ENCODE measurements at regions not wholly inside any gene's neighbourhood (a gene's known extent, or its start where the extent isn't known, plus 50 kb on each side); places are given as distances from the start of the nearest gene placed in this dataset.

- no peak overlapping the region for H3K9ac ChIP-seq (ENCODE audit: low read length)
- no peak for DNase-seq
- TF ChIP-seq CTCF (IDR thresholded peaks at IDR 0.05; ENCODE audit: low read length) (no peak), EZH2 (optimal IDR thresholded peaks at IDR 0.05; ENCODE audit: low read depth, low read length) (no peak), EZH2phosphoT487 (IDR thresholded peaks at IDR 0.05; ENCODE audit: low read length) (no peak)
- no peak overlapping the region for H3K4me2 ChIP-seq (ENCODE audit: low read depth, low read length)
- no peaks in the 10 kb centered on the region for H3K9me2 ChIP-seq (replicated peaks; ENCODE audit: insufficient read depth, low read length)
- H3K27ac ChIP-seq (ENCODE audit: low read length): no peak overlapping the region
- no peaks in the 10 kb centered on the region for H3K9me3 ChIP-seq (replicated peaks; ENCODE audit: insufficient read depth, low read length)
- no peak overlapping the region for H2AFZ ChIP-seq (ENCODE audit: low read length)
- H4K20me1 ChIP-seq (ENCODE audit: insufficient read depth, low read length): no peaks in the 10 kb centered on the region
- no peaks in the 10 kb centered on the region for H3K36me3 ChIP-seq (replicated peaks; ENCODE audit: insufficient read depth, low read length)
- no peaks in the 10 kb centered on the region for H3K79me2 ChIP-seq (ENCODE audit: low read length)
- no peak overlapping the region for H3K4me3 ChIP-seq (ENCODE audit: low read length)
- H3K4me1 ChIP-seq (ENCODE audit: low read length): 0 out of 2 replicates have a peak, but pooled peaks cover 8% of the 10 kb centered on the region
- 0 out of 2 replicates have a peak, but pooled peaks cover under 1% of the 10 kb centered on the region for H3F3A ChIP-seq (ENCODE audit: insufficient read depth, low read length)
- H3K27me3 ChIP-seq (replicated peaks; ENCODE audit: insufficient read depth, low read length): no peaks in the 10 kb centered on the region
Measured at GRCh38 chr1:116262995-116263385, 110.1 kb upstream of the ATP1A1 start.

DNA sequence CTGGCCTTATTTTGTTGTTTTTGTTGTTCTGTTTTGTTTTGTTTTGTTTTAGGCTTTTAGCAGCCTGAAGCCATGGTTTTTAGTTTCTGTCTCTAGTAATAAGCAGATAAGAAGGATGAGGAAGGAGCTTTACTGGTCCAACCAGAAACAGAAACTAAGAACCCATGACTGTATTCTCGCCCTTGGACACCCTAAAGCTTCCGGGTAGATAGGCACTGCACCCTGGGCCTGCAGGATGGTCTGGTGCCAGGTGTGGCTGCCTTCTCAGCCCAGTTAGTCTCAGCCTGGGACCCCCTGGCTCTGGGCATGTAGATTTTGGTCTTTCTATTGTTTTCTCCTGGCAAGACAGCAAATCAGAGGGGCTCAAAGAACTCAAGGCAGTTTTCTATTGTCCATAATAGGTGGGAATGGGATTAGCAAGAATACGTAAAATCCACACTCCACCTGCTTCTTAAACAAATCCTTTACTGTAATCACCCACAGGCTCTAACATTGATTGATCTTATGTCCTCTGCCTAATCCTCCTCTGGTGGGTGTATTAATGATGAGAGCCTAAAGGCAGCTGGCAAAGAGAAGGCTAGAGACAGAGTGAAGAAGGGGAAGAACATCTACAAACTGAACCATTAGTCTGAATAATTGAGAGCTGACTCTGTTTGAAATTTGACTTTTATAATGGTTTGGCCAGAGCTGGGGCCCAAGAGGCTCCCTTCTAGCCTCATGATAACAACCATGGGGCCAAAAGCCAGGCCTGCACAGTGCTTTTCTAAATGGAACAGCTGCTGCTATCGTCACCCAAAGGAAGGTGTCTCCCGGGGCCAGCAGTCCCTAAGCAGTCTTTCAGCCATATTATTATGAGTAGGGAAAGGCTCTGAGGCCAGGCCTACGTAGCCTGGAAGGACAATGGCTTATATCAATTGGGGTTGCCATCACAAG is 106.8 kb upstream of the ATP1A1 start:
- no peaks in the 10 kb centered on the region for H4K20me1 ChIP-seq (ENCODE audit: insufficient read depth, low read length)
- no peaks in the 10 kb centered on the region for H3K9me2 ChIP-seq (replicated peaks; ENCODE audit: insufficient read depth, low read length)
- no peaks in the 10 kb centered on the region for H3K36me3 ChIP-seq (replicated peaks; ENCODE audit: insufficient read depth, low read length)
- no peak for TF ChIP-seq EZH2 (optimal IDR thresholded peaks at IDR 0.05; ENCODE audit: low read depth, low read length)
- no peak for TF ChIP-seq CTCF (IDR thresholded peaks at IDR 0.05; ENCODE audit: low read length)
- TF ChIP-seq EZH2phosphoT487 (IDR thresholded peaks at IDR 0.05; ENCODE audit: low read length): no peak
- no peaks in the 10 kb centered on the region for H3F3A ChIP-seq (ENCODE audit: insufficient read depth, low read length)
- H3K9me3 ChIP-seq (replicated peaks; ENCODE audit: insufficient read depth, low read length): no peaks in the 10 kb centered on the region
- H3K9ac ChIP-seq (ENCODE audit: low read length): no peak overlapping the region
- no peaks in the 10 kb centered on the region for H3K27me3 ChIP-seq (replicated peaks; ENCODE audit: insufficient read depth, low read length)
- no peaks in the 10 kb centered on the region for H3K79me2 ChIP-seq (ENCODE audit: low read length)
- H3K4me1 ChIP-seq (ENCODE audit: low read length): peaks cover 14% of the 10 kb centered on the region; the same call in 1 of the 2 replicates
- peak overlapping the region; percentile 13; the same call in 1 of the 2 replicates for H3K27ac ChIP-seq (ENCODE audit: low read length)
- no peak overlapping the region for H3K4me2 ChIP-seq (ENCODE audit: low read depth, low read length)
- DNase-seq: peak; percentile 22
- H3K4me3 ChIP-seq (ENCODE audit: low read length): no peak overlapping the region
- H2AFZ ChIP-seq (ENCODE audit: low read length): no peak overlapping the region

- Histone ChIP-seq H3K9me2 (replicated peaks; ENCODE audit: insufficient read depth, low read length) (no peaks in the 10 kb centered on the region), H3K9ac (ENCODE audit: low read length) (no peak overlapping the region), H3K4me3 (ENCODE audit: low read length) (no peak overlapping the region)
Measured at GRCh38 chr1:116266864-116267212, 106.2 kb upstream of the ATP1A1 start.

More at GRCh38 chr1:116266864-116267212, 106.2 kb upstream of the ATP1A1 start:
- Histone ChIP-seq H3K4me1 (ENCODE audit: low read length) (peaks cover 14% of the 10 kb centered on the region; the same call in 1 of the 2 replicates), H3K4me2 (ENCODE audit: low read depth, low read length) (no peak overlapping the region), H2AFZ (ENCODE audit: low read length) (no peak overlapping the region), H3K36me3 (replicated peaks; ENCODE audit: insufficient read depth, low read length) (no peaks in the 10 kb centered on the region), H3K27me3 (replicated peaks; ENCODE audit: insufficient read depth, low read length) (no peaks in the 10 kb centered on the region), H3F3A (ENCODE audit: insufficient read depth, low read length) (no peaks in the 10 kb centered on the region), H3K9me3 (replicated peaks; ENCODE audit: insufficient read depth, low read length) (no peaks in the 10 kb centered on the region), H3K27ac (ENCODE audit: low read length) (no peak overlapping the region), H3K79me2 (ENCODE audit: low read length) (no peaks in the 10 kb centered on the region), H4K20me1 (ENCODE audit: insufficient read depth, low read length) (no peaks in the 10 kb centered on the region)
- no peak for TF ChIP-seq CTCF (IDR thresholded peaks at IDR 0.05; ENCODE audit: low read length)
- no peak for TF ChIP-seq EZH2phosphoT487 (IDR thresholded peaks at IDR 0.05; ENCODE audit: low read length)
- no peak for TF ChIP-seq EZH2 (optimal IDR thresholded peaks at IDR 0.05; ENCODE audit: low read depth, low read length)
- DNase-seq: no peak
